HL-60 (cell line): ENCODE measurements at regions not wholly inside any gene's neighbourhood (a gene's known extent, or its start where the extent isn't known, plus 50 kb on each side); places are given as distances from the start of the nearest gene placed in this dataset.

ENCODE experiments used
- DNase-seq, 2 experiments: peaks; one replicate each; pipeline ENCODE4 v3.0.0-alpha.2; 2010 to 2020; ENCODE audit warnings: low read depth in 1 of 2, low spot score in 1 of 2
- H3K27ac ChIP-seq: fragments of 250-450 bp; sonication (Bioruptor Pico); replicated peaks from 2 replicates; pipeline ENCODE4 v1.5.1; 2020; ENCODE audit warnings: mild to moderate bottlenecking, moderate library complexity
- H3K27me3 ChIP-seq: fragments of 250-450 bp; sonication (Bioruptor Pico); 2 replicates; pipeline ENCODE4 v1.5.1; 2021; ENCODE audit warnings: mild to moderate bottlenecking, moderate library complexity; ENCODE audit not compliant: insufficient read depth, poor library complexity, severe bottlenecking
- H3K4me3 ChIP-seq: replicated peaks from 2 replicates; pipeline ENCODE4 v1.5.1; 2011; ENCODE audit warnings: mild to moderate bottlenecking, control low read depth, low read length; ENCODE audit not compliant: insufficient read depth
- GABPA ChIP-seq: IDR thresholded peaks from 2 replicates; pipeline ENCODE4 v1.6.1; 2012; ENCODE audit warnings: low read depth
- POLR2AphosphoS5 ChIP-seq: IDR thresholded peaks from 2 replicates; pipeline ENCODE4 v1.6.1; 2012; ENCODE audit warnings: low read depth
- SPI1 ChIP-seq: IDR thresholded peaks from 2 replicates; pipeline ENCODE4 v1.6.1; 2012; ENCODE audit warnings: low read depth, mild to moderate bottlenecking, borderline replicate concordance
- TF ChIP-seq, protein P1 (sequence below): IDR thresholded peaks from one replicate; pipeline ENCODE4 v1.5.1; 2011; ENCODE audit warnings: low read length, control low read depth, inconsistent platforms; ENCODE audit not compliant: insufficient read depth
- TF ChIP-seq, protein P2 (sequence below): IDR thresholded peaks from 2 replicates; pipeline ENCODE4 v1.6.1; 2012; ENCODE audit warnings: low read depth; ENCODE audit not compliant: insufficient replicate concordance

DNA sequence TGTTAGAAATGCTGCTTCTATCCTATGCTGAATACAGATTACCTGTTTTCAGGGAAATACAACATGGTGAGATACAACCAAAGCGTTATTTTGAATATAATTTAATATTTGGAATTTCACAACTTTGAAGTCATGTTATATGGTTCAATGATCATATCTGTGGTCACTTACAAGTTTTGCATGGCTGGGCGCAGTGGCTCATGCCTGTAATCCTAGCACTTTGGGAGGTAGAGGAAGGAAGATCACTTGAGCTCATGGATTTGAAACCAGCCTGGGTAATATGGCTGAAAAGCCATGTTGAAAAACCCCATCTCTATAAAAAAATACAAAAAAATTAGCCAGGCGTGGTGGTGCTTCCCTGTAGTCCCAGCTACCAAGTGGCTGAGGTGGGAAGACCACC, 57.9 kb downstream of the DOP1B start:
- DNase-seq = no peak

DNA sequence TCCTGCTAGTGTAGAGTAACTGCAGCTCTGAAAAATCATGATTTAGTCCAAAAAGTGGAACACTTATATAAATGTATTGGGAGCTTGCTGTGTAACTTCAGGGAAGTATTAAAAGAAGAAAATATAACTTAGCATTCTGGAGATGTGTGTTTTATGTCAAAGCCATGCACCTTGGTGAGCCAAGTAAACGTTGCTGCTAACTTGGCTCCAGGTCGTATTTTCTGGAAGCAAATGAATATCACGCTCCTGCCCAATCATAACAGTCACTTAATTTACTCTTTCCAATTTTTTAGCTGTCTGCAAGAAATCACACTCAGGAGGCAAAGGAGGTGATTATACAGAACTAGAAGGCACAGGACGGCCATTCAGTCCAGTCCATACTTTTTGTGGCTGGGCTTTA, 61.1 kb downstream of the DOP1B start:
- TF ChIP-seq GABPA (no peak), POLR2AphosphoS5 (no peak)
- no peaks in the 10 kb centered on the region for H3K27me3 ChIP-seq
- no peak for DNase-seq
- no peak overlapping the region for H3K4me3 ChIP-seq
- H3K27ac ChIP-seq = no peak overlapping the region

More for the DNA sequence above, 57.9 kb downstream of the DOP1B start:
- TF ChIP-seq POLR2AphosphoS5 (no peak), GABPA (no peak), SPI1 (no peak)
- TF ChIP-seq, protein P1, sequence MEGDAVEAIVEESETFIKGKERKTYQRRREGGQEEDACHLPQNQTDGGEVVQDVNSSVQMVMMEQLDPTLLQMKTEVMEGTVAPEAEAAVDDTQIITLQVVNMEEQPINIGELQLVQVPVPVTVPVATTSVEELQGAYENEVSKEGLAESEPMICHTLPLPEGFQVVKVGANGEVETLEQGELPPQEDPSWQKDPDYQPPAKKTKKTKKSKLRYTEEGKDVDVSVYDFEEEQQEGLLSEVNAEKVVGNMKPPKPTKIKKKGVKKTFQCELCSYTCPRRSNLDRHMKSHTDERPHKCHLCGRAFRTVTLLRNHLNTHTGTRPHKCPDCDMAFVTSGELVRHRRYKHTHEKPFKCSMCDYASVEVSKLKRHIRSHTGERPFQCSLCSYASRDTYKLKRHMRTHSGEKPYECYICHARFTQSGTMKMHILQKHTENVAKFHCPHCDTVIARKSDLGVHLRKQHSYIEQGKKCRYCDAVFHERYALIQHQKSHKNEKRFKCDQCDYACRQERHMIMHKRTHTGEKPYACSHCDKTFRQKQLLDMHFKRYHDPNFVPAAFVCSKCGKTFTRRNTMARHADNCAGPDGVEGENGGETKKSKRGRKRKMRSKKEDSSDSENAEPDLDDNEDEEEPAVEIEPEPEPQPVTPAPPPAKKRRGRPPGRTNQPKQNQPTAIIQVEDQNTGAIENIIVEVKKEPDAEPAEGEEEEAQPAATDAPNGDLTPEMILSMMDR = no peak
- TF ChIP-seq, protein P2, sequence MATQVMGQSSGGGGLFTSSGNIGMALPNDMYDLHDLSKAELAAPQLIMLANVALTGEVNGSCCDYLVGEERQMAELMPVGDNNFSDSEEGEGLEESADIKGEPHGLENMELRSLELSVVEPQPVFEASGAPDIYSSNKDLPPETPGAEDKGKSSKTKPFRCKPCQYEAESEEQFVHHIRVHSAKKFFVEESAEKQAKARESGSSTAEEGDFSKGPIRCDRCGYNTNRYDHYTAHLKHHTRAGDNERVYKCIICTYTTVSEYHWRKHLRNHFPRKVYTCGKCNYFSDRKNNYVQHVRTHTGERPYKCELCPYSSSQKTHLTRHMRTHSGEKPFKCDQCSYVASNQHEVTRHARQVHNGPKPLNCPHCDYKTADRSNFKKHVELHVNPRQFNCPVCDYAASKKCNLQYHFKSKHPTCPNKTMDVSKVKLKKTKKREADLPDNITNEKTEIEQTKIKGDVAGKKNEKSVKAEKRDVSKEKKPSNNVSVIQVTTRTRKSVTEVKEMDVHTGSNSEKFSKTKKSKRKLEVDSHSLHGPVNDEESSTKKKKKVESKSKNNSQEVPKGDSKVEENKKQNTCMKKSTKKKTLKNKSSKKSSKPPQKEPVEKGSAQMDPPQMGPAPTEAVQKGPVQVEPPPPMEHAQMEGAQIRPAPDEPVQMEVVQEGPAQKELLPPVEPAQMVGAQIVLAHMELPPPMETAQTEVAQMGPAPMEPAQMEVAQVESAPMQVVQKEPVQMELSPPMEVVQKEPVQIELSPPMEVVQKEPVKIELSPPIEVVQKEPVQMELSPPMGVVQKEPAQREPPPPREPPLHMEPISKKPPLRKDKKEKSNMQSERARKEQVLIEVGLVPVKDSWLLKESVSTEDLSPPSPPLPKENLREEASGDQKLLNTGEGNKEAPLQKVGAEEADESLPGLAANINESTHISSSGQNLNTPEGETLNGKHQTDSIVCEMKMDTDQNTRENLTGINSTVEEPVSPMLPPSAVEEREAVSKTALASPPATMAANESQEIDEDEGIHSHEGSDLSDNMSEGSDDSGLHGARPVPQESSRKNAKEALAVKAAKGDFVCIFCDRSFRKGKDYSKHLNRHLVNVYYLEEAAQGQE = no peak
- Histone ChIP-seq H3K27me3 (no peaks in the 10 kb centered on the region), H3K4me3 (no peak overlapping the region), H3K27ac (no peak overlapping the region)

DNA sequence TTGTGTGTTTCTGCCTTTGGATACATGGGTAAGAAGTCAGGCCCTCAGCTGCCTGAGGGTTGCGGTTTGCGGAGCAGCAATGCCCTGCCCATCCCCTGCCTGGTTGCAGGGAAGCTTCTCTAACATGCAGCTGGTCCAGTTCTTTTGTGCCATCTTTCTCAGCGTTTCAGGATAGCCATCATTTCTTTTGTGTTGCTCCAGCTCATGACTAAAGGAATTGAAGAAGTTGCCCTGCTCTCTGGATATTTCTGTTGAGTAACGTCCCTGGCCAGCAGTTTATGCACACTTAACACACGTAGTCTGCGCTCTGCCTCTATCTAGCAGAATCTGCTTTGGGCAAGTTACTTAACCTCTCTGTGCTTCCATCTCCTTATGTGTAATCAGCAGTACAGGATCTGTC, 62.1 kb downstream of the DOP1B start:
- no peaks in the 10 kb centered on the region for H3K27me3 ChIP-seq
- no peak overlapping the region for H3K27ac ChIP-seq
- DNase-seq = no peak
- H3K4me3 ChIP-seq = no peak overlapping the region
- TF ChIP-seq SPI1 (no peak), GABPA (no peak), POLR2AphosphoS5 (no peak)
- TF ChIP-seq, protein P2 = no peak
- TF ChIP-seq, protein P1 = no peak

GRCh38 chr21:36223451-36223850, 66.8 kb downstream of the DOP1B start:
- Histone ChIP-seq H3K27me3 (no peaks in the 10 kb centered on the region), H3K4me3 (no peak overlapping the region), H3K27ac (no peak overlapping the region)
- DNase-seq = no peak
- TF ChIP-seq GABPA = no peak
- no peak for TF ChIP-seq POLR2AphosphoS5
- TF ChIP-seq, protein P1 = no peak
- no peak for TF ChIP-seq SPI1
- TF ChIP-seq, protein P2 = no peak
